ENCODE measurements at regions not wholly inside any gene's neighbourhood (a gene's known extent, or its start where the extent isn't known, plus 50 kb on each side); places are given as distances from the start of the nearest gene placed in this dataset.

DNA sequence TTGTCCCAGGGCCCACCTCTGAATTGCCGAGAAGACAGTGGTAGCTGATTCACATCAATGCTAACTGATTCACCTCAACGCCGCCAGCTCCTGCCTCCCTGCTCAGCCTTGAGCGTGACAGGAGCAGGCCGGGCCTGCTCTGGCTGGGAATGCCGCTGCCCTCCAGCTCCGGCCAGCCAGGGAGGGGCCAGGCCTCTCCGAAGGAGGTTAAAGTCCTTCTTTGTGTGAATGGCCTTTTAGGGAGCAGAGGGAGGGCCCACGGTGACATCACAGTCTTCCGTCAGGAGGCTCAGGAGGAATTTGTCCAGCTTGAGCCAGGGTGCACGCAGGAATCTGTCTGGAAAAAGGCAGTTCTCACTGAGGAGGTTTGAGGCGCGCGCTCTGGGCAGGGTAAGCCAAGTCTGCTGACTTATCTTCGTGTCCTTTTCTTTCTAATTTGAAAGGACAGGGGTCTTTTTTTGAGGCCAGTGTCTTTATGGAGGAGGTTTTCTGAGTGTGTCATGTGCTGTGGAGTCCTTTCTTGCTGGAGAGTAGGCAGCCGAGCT is 82.7 kb downstream of the C9orf152 start (continued):
- TF ChIP-seq, protein P1, sequence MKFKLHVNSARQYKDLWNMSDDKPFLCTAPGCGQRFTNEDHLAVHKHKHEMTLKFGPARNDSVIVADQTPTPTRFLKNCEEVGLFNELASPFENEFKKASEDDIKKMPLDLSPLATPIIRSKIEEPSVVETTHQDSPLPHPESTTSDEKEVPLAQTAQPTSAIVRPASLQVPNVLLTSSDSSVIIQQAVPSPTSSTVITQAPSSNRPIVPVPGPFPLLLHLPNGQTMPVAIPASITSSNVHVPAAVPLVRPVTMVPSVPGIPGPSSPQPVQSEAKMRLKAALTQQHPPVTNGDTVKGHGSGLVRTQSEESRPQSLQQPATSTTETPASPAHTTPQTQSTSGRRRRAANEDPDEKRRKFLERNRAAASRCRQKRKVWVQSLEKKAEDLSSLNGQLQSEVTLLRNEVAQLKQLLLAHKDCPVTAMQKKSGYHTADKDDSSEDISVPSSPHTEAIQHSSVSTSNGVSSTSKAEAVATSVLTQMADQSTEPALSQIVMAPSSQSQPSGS (CRISPR knock-in tag; IDR thresholded peaks at IDR 0.05) = peak; percentile 95
- TF ChIP-seq, protein P2, sequence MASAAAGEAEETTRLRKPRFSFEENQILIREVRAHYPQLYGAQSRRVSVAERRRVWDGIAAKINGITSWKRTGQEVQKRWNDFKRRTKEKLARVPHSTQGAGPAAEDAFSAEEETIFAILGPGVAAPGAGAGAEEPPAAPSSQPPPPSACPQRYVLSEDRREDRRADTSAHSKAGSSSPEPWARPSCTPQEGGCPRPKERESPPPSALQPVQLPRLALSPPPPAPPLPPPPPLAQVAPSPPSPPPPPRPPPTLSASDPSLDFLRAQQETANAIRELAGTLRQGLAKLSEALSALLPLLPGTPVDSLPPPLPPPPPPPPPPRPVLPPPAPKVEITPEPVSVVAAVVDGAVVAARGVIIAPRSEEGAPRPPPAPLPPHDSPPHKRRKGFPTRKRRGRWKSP (CRISPR knock-in tag; IDR thresholded peaks at IDR 0.05) = no peak
- TF ChIP-seq HHEX (CRISPR knock-in tag; IDR thresholded peaks at IDR 0.05) (no peak), ZFP36 (IDR thresholded peaks at IDR 0.05; ENCODE audit: borderline replicate concordance, low read depth, low read length, partially characterized antibody) (no peak), ZNF207 (IDR thresholded peaks at IDR 0.05; ENCODE audit: borderline replicate concordance) (no peak), MED13 (CRISPR knock-in tag; IDR thresholded peaks at IDR 0.05) (no peak; the same call in 1 of the 2 replicates), SMAD9 (CRISPR knock-in tag; IDR thresholded peaks at IDR 0.05) (no peak), SRY (CRISPR knock-in tag; IDR thresholded peaks at IDR 0.05) (no peak; the same call in 1 of the 2 replicates), ZNF660 (CRISPR knock-in tag; IDR thresholded peaks at IDR 0.05; ENCODE audit: borderline replicate concordance, low read depth) (no peak), HDAC6 (IDR thresholded peaks at IDR 0.05; ENCODE audit: low read depth, low read length) (no peak), ZNF615 (CRISPR knock-in tag; IDR thresholded peaks at IDR 0.05; ENCODE audit: borderline replicate concordance) (no peak), ZNF24 (IDR thresholded peaks at IDR 0.05) (no peak), ZNF530 (CRISPR knock-in tag; IDR thresholded peaks at IDR 0.05; ENCODE audit: low read depth) (no peak), MEF2D (CRISPR knock-in tag; IDR thresholded peaks at IDR 0.05) (peak; percentile 46; the same call in 1 of the 2 replicates), RORA (CRISPR knock-in tag; IDR thresholded peaks at IDR 0.05) (no peak), IRF2 (CRISPR knock-in tag; IDR thresholded peaks at IDR 0.05) (peak; percentile 88), STAT5B (CRISPR knock-in tag; IDR thresholded peaks at IDR 0.05) (no peak), ZNF549 (CRISPR knock-in tag; IDR thresholded peaks at IDR 0.05) (no peak), ZNF510 (CRISPR knock-in tag; IDR thresholded peaks at IDR 0.05; ENCODE audit: low read depth) (no peak), ZZZ3 (CRISPR knock-in tag; IDR thresholded peaks at IDR 0.05; ENCODE audit: borderline replicate concordance) (no peak), SCMH1 (CRISPR knock-in tag; IDR thresholded peaks at IDR 0.05; ENCODE audit: borderline replicate concordance) (no peak), ADNP (CRISPR knock-in tag; IDR thresholded peaks at IDR 0.05) (no peak), FOXP1 (IDR thresholded peaks at IDR 0.05) (no peak), FOXP1 (CRISPR knock-in tag; IDR thresholded peaks at IDR 0.05) (no peak)
- TF ChIP-seq, protein P3, sequence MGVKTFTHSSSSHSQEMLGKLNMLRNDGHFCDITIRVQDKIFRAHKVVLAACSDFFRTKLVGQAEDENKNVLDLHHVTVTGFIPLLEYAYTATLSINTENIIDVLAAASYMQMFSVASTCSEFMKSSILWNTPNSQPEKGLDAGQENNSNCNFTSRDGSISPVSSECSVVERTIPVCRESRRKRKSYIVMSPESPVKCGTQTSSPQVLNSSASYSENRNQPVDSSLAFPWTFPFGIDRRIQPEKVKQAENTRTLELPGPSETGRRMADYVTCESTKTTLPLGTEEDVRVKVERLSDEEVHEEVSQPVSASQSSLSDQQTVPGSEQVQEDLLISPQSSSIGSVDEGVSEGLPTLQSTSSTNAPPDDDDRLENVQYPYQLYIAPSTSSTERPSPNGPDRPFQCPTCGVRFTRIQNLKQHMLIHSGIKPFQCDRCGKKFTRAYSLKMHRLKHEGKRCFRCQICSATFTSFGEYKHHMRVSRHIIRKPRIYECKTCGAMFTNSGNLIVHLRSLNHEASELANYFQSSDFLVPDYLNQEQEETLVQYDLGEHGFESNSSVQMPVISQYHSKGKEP (CRISPR knock-in tag; IDR thresholded peaks at IDR 0.05) = no peak
- TF ChIP-seq, protein P4, sequence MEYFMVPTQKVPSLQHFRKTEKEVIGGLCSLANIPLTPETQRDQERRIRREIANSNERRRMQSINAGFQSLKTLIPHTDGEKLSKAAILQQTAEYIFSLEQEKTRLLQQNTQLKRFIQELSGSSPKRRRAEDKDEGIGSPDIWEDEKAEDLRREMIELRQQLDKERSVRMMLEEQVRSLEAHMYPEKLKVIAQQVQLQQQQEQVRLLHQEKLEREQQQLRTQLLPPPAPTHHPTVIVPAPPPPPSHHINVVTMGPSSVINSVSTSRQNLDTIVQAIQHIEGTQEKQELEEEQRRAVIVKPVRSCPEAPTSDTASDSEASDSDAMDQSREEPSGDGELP (IDR thresholded peaks at IDR 0.05; ENCODE audit: borderline replicate concordance, low read depth) = no peak; the same call in 1 of the 2 replicates
- TF ChIP-seq, protein P5, sequence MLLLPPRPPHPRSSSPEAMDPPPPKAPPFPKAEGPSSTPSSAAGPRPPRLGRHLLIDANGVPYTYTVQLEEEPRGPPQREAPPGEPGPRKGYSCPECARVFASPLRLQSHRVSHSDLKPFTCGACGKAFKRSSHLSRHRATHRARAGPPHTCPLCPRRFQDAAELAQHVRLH (CRISPR knock-in tag; IDR thresholded peaks at IDR 0.05; ENCODE audit: borderline replicate concordance, low read depth) = 0 out of 2 replicates have a peak, but pooled peaks have one; percentile 42
- TF ChIP-seq, protein P6, sequence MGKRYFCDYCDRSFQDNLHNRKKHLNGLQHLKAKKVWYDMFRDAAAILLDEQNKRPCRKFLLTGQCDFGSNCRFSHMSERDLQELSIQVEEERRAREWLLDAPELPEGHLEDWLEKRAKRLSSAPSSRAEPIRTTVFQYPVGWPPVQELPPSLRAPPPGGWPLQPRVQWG (CRISPR knock-in tag; IDR thresholded peaks at IDR 0.05; ENCODE audit: borderline replicate concordance, low read depth) = no peak
